ENCODE measurements at regions not wholly inside any gene's neighbourhood (a gene's known extent, or its start where the extent isn't known, plus 50 kb on each side); places are given as distances from the start of the nearest gene placed in this dataset.
A peak's percentile ranks its signal among the peaks of the same experiment; 100 is the strongest.
"Not testable (repeated sequence)": the region's sequence is repeated elsewhere in the genome, so short reads cannot be mapped to it uniquely, and the experiment has no call there.

- DNase-seq (ENCODE audit: low read depth, low spot score), result peak; percentile 1
- in situ Hi-C loops (cut with HindIII; ENCODE audit: low pct_unique_long_range_greater_than_20kb, low sequenced_read_pairs), result no loop called here
Observed at GRCh38 chr5:166722939-166723338, 1568.5 kb upstream of the WWC1 start.

- in situ Hi-C loops (cut with HindIII; ENCODE audit: low pct_unique_long_range_greater_than_20kb, low sequenced_read_pairs), result no loop called here
- no peak for DNase-seq (ENCODE audit: low read depth, low spot score)
Observed at GRCh38 chr5:166724284-166724683, 1567.2 kb upstream of the WWC1 start.

- no peak for DNase-seq (ENCODE audit: low read depth, low spot score)
- in situ Hi-C loops (cut with HindIII; ENCODE audit: low pct_unique_long_range_greater_than_20kb, low sequenced_read_pairs), result no loop called here
Observed at GRCh38 chr5:166725593-166725992, 1565.9 kb upstream of the WWC1 start.

GRCh38 chr5:166726406-166726805, 1565.0 kb upstream of the WWC1 start:
- in situ Hi-C loops (cut with HindIII; ENCODE audit: low pct_unique_long_range_greater_than_20kb, low sequenced_read_pairs), result no loop called here
- no peak for DNase-seq (ENCODE audit: low read depth, low spot score)

- in situ Hi-C loops (cut with HindIII; ENCODE audit: low pct_unique_long_range_greater_than_20kb, low sequenced_read_pairs); DNase-seq (ENCODE audit: low read depth, low spot score): not testable (repeated sequence)
Observed at GRCh38 chr5:166742951-166743350, 1548.5 kb upstream of the WWC1 start.

- DNase-seq (ENCODE audit: low read depth, low spot score), result no peak
- in situ Hi-C loops (cut with HindIII; ENCODE audit: low pct_unique_long_range_greater_than_20kb, low sequenced_read_pairs), result no loop called here
Observed at GRCh38 chr5:166746506-166746905, 1544.9 kb upstream of the WWC1 start.

- DNase-seq (ENCODE audit: low read depth, low spot score), result no peak
- in situ Hi-C loops (cut with HindIII; ENCODE audit: low pct_unique_long_range_greater_than_20kb, low sequenced_read_pairs), result no loop called here
Observed at GRCh38 chr5:166750376-166750775, 1541.1 kb upstream of the WWC1 start.

GRCh38 chr5:166758151-166758550, 1533.3 kb upstream of the WWC1 start:
- in situ Hi-C loops (cut with HindIII; ENCODE audit: low pct_unique_long_range_greater_than_20kb, low sequenced_read_pairs), result no loop called here
- no peak for DNase-seq (ENCODE audit: low read depth, low spot score)

GRCh38 chr5:166767858-166768257, 1523.6 kb upstream of the WWC1 start:
- DNase-seq (ENCODE audit: low read depth, low spot score), result no peak
- in situ Hi-C loops (cut with HindIII; ENCODE audit: low pct_unique_long_range_greater_than_20kb, low sequenced_read_pairs), result no loop called here

GRCh38 chr5:166768536-166768935, 1522.9 kb upstream of the WWC1 start:
- no peak for DNase-seq (ENCODE audit: low read depth, low spot score)
- in situ Hi-C loops (cut with HindIII; ENCODE audit: low pct_unique_long_range_greater_than_20kb, low sequenced_read_pairs), result no loop called here

GRCh38 chr5:166772770-166773169, 1518.7 kb upstream of the WWC1 start:
- no peak for DNase-seq (ENCODE audit: low read depth, low spot score)
- in situ Hi-C loops (cut with HindIII; ENCODE audit: low pct_unique_long_range_greater_than_20kb, low sequenced_read_pairs), result no loop called here

- no peak for DNase-seq (ENCODE audit: low read depth, low spot score)
- in situ Hi-C loops (cut with HindIII; ENCODE audit: low pct_unique_long_range_greater_than_20kb, low sequenced_read_pairs), result no loop called here
Observed at GRCh38 chr5:166781737-166782136, 1509.7 kb upstream of the WWC1 start.

- DNase-seq (ENCODE audit: low read depth, low spot score), result no peak
- in situ Hi-C loops (cut with HindIII; ENCODE audit: low pct_unique_long_range_greater_than_20kb, low sequenced_read_pairs), result no loop called here
Observed at GRCh38 chr5:166784545-166785078, 1506.8 kb upstream of the WWC1 start.

- in situ Hi-C loops (cut with HindIII; ENCODE audit: low pct_unique_long_range_greater_than_20kb, low sequenced_read_pairs), result no loop called here
- no peak for DNase-seq (ENCODE audit: low read depth, low spot score)
Observed at GRCh38 chr5:166786178-166786577, 1505.3 kb upstream of the WWC1 start.

- in situ Hi-C loops (cut with HindIII; ENCODE audit: low pct_unique_long_range_greater_than_20kb, low sequenced_read_pairs), result no loop called here
Observed at GRCh38 chr5:166786889-166787288, 1504.6 kb upstream of the WWC1 start.

GRCh38 chr5:166788050-166788449, 1503.4 kb upstream of the WWC1 start:
- DNase-seq (ENCODE audit: low read depth, low spot score), result no peak
- in situ Hi-C loops (cut with HindIII; ENCODE audit: low pct_unique_long_range_greater_than_20kb, low sequenced_read_pairs), result no loop called here

More at GRCh38 chr5:166786889-166787288, 1504.6 kb upstream of the WWC1 start:
- DNase-seq (ENCODE audit: low read depth, low spot score), result no peak

GRCh38 chr5:166795756-166796155, 1495.7 kb upstream of the WWC1 start:
- in situ Hi-C loops (cut with HindIII; ENCODE audit: low pct_unique_long_range_greater_than_20kb, low sequenced_read_pairs), result no loop called here
- DNase-seq (ENCODE audit: low read depth, low spot score), result no peak

GRCh38 chr5:166803058-166803457, 1488.4 kb upstream of the WWC1 start:
- no peak for DNase-seq (ENCODE audit: low read depth, low spot score)
- in situ Hi-C loops (cut with HindIII; ENCODE audit: low pct_unique_long_range_greater_than_20kb, low sequenced_read_pairs), result no loop called here

GRCh38 chr5:166804223-166804622, 1487.2 kb upstream of the WWC1 start:
- DNase-seq (ENCODE audit: low read depth, low spot score); in situ Hi-C loops (cut with HindIII; ENCODE audit: low pct_unique_long_range_greater_than_20kb, low sequenced_read_pairs): not testable (repeated sequence)

GRCh38 chr5:166804693-166805092, 1486.8 kb upstream of the WWC1 start:
- DNase-seq (ENCODE audit: low read depth, low spot score); in situ Hi-C loops (cut with HindIII; ENCODE audit: low pct_unique_long_range_greater_than_20kb, low sequenced_read_pairs): not testable (repeated sequence)

Data from SK-MEL-5 (cell line).